Hepatocyte (in vitro differentiated cells): ENCODE measurements at regions not wholly inside any gene's neighbourhood (a gene's known extent, or its start where the extent isn't known, plus 50 kb on each side); places are given as distances from the start of the nearest gene placed in this dataset.

Experiments used
- DNase-seq: peaks from one replicate; pipeline ENCODE4 v3.0.0-alpha.2; 2016; ENCODE audit warnings: low spot score
- H2AFZ ChIP-seq: fragments of 200-600 bp; sonication (generic); 2 replicates; pipeline ENCODE4 v1.6.0; 2016; ENCODE audit warnings: antibody characterized with exemption, mild to moderate bottlenecking
- H3K27ac ChIP-seq: fragments of 200-600 bp; sonication (generic); 2 replicates; pipeline ENCODE4 v1.5.1; 2016; ENCODE audit warnings: mild to moderate bottlenecking
- H3K27me3 ChIP-seq: fragments of 200-600 bp; sonication (generic); 2 replicates; pipeline ENCODE4 v1.6.1; 2016
- H3K36me3 ChIP-seq: fragments of 200-600 bp; sonication (generic); replicated peaks from 2 replicates; pipeline ENCODE4 v1.5.1; 2016; ENCODE audit warnings: low read depth; ENCODE audit not compliant: insufficient read depth
- H3K4me1 ChIP-seq: fragments of 200-600 bp; sonication (generic); 2 replicates; pipeline ENCODE4 v1.5.1; 2016; ENCODE audit warnings: mild to moderate bottlenecking, moderate library complexity; ENCODE audit not compliant: insufficient read depth
- H3K4me2 ChIP-seq: fragments of 200-600 bp; sonication (generic); 2 replicates; pipeline ENCODE4 v1.6.0; 2016
- H3K4me3 ChIP-seq: fragments of 200-600 bp; sonication (generic); 2 replicates; pipeline ENCODE4 v1.5.1; 2016; ENCODE audit warnings: mild to moderate bottlenecking
- H3K79me2 ChIP-seq: fragments of 200-600 bp; sonication (generic); 2 replicates; pipeline ENCODE4 v1.6.0; 2017; ENCODE audit warnings: mild to moderate bottlenecking
- H3K9me2 ChIP-seq: fragments of 200-600 bp; sonication (generic); replicated peaks from 2 replicates; pipeline ENCODE4 v1.6.0; 2017; ENCODE audit warnings: mild to moderate bottlenecking; ENCODE audit not compliant: insufficient read depth
- H3K9me3 ChIP-seq: fragments of 200-600 bp; sonication (generic); 2 replicates; pipeline ENCODE4 v1.5.1; 2016; ENCODE audit warnings: low read depth, mild to moderate bottlenecking
- H4K20me1 ChIP-seq: fragments of 200-600 bp; sonication (generic); 2 replicates; pipeline ENCODE4 v1.6.0; 2016; ENCODE audit warnings: mild to moderate bottlenecking; ENCODE audit not compliant: insufficient read depth, poor library complexity, severe bottlenecking
- CTCF ChIP-seq: fragments of 200-600 bp; sonication (generic); IDR thresholded peaks from 2 replicates; pipeline ENCODE4 v1.5.1; 2016; ENCODE audit warnings: antibody characterized with exemption, mild to moderate bottlenecking; ENCODE audit not compliant: poor library complexity
- EZH2 ChIP-seq: fragments of 200-600 bp; sonication (generic); IDR thresholded peaks from 2 replicates; pipeline ENCODE4 v1.6.1; 2016; ENCODE audit warnings: antibody characterized with exemption, mild to moderate bottlenecking, borderline replicate concordance
- EZH2phosphoT487 ChIP-seq: fragments of 200-600 bp; sonication (generic); IDR thresholded peaks from one replicate; pipeline ENCODE4 v1.6.1; 2018; ENCODE audit warnings: antibody characterized with exemption, mild to moderate bottlenecking, low read depth, moderate library complexity; ENCODE audit not compliant: unreplicated experiment, severe bottlenecking
- WGBS: methylation state at CpG from one replicate; pipeline ENCODE4 v1.1.6; 2016; ENCODE audit warnings: low lambda C conversion rate; ENCODE audit errors: missing lambda C conversion rate; 5-methylcytosine and 5-hydroxymethylcytosine counted together

- no peak overlapping the region for H3K4me3 ChIP-seq
- 87% methylated on average over 4 of the region's 4 CpGs for WGBS
- no peaks in the 10 kb centered on the region for H3K4me1 ChIP-seq
- H3K36me3 ChIP-seq = no peaks in the 10 kb centered on the region
- H2AFZ ChIP-seq = no peak overlapping the region
- H3K79me2 ChIP-seq = no peaks in the 10 kb centered on the region
- H3K27me3 ChIP-seq = no peaks in the 10 kb centered on the region
- TF ChIP-seq EZH2phosphoT487 = no peak
- TF ChIP-seq CTCF = no peak
- TF ChIP-seq EZH2 = no peak
- H4K20me1 ChIP-seq = no peaks in the 10 kb centered on the region
- H3K9me3 ChIP-seq = no peaks in the 10 kb centered on the region
- H3K27ac ChIP-seq = no peak overlapping the region
- H3K4me2 ChIP-seq = no peak overlapping the region
- DNase-seq = no peak
- no peaks in the 10 kb centered on the region for H3K9me2 ChIP-seq
Measured at GRCh38 chr2:155961641-155962040, 370.9 kb downstream of the NR4A2 start.

- H3K27ac ChIP-seq = no peak overlapping the region
- WGBS = 56% methylated on average over 2 of the region's 2 CpGs
- TF ChIP-seq EZH2 (no peak), EZH2phosphoT487 (no peak), CTCF (no peak)
- no peak for DNase-seq
- H3K27me3 ChIP-seq = no peaks in the 10 kb centered on the region
- H3K9me3 ChIP-seq = no peaks in the 10 kb centered on the region
- no peak overlapping the region for H2AFZ ChIP-seq
- H3K36me3 ChIP-seq = no peaks in the 10 kb centered on the region
- H3K79me2 ChIP-seq = no peaks in the 10 kb centered on the region
- no peaks in the 10 kb centered on the region for H3K9me2 ChIP-seq
- no peaks in the 10 kb centered on the region for H4K20me1 ChIP-seq
- no peak overlapping the region for H3K4me2 ChIP-seq
- no peak overlapping the region for H3K4me3 ChIP-seq
- no peaks in the 10 kb centered on the region for H3K4me1 ChIP-seq
Measured at GRCh38 chr2:155958834-155959233, 373.7 kb downstream of the NR4A2 start.

- DNase-seq = no peak
- no peak overlapping the region for H3K4me3 ChIP-seq
- no peaks in the 10 kb centered on the region for H3K9me2 ChIP-seq
- no peaks in the 10 kb centered on the region for H3K27me3 ChIP-seq
- no peak overlapping the region for H3K4me2 ChIP-seq
- TF ChIP-seq EZH2phosphoT487 = peak; percentile 93
- no peak for TF ChIP-seq EZH2
- TF ChIP-seq CTCF = no peak
- H3K9me3 ChIP-seq = no peaks in the 10 kb centered on the region
- no peaks in the 10 kb centered on the region for H4K20me1 ChIP-seq
- H3K4me1 ChIP-seq = no peaks in the 10 kb centered on the region
- H2AFZ ChIP-seq = no peak overlapping the region
- no peaks in the 10 kb centered on the region for H3K36me3 ChIP-seq
- H3K27ac ChIP-seq = no peak overlapping the region
- no peaks in the 10 kb centered on the region for H3K79me2 ChIP-seq
- 53% methylated on average over 3 of the region's 3 CpGs for WGBS
Measured at GRCh38 chr2:155947069-155947468, 385.5 kb downstream of the NR4A2 start.

GRCh38 chr2:155944218-155944617, 388.3 kb downstream of the NR4A2 start:
- no peaks in the 10 kb centered on the region for H3K4me1 ChIP-seq
- no peak for DNase-seq
- H3K36me3 ChIP-seq = no peaks in the 10 kb centered on the region
- no peaks in the 10 kb centered on the region for H4K20me1 ChIP-seq
- no peaks in the 10 kb centered on the region for H3K79me2 ChIP-seq
- no peak for TF ChIP-seq EZH2phosphoT487
- no peak for TF ChIP-seq CTCF
- no peak for TF ChIP-seq EZH2
- no peak overlapping the region for H3K4me3 ChIP-seq
- WGBS = 0% methylated on average over 1 of the region's 1 CpG
- H3K27me3 ChIP-seq = no peaks in the 10 kb centered on the region
- no peaks in the 10 kb centered on the region for H3K9me3 ChIP-seq
- H3K27ac ChIP-seq = no peak overlapping the region
- H2AFZ ChIP-seq = no peak overlapping the region
- H3K4me2 ChIP-seq = no peak overlapping the region
- no peaks in the 10 kb centered on the region for H3K9me2 ChIP-seq
